AG04450 (cell line): ENCODE measurements at regions not wholly inside any gene's neighbourhood (a gene's known extent, or its start where the extent isn't known, plus 50 kb on each side); places are given as distances from the start of the nearest gene placed in this dataset.

Experiments
- CTCF ChIA-PET: fragments of 300-600, 350-600 bp; formaldehyde crosslinking; extraction: SDS; loops from one replicate; lab custom pipeline; 2022; ENCODE audit warnings: antibody characterized with exemption, inconsistent platforms; lab: Charles Lee
- POLR2A ChIA-PET: fragments of 350-600 bp; formaldehyde crosslinking; extraction: SDS; loops from one replicate; lab custom pipeline; 2021; ENCODE audit warnings: antibody characterized with exemption, inconsistent platforms; lab: Yijun Ruan, JAX
- DNase-seq: peaks from one replicate; pipeline ENCODE4 v3.0.0-alpha.2; 2011; ENCODE audit warnings: low read depth, low spot score
- H3K27ac ChIP-seq: one replicate; pipeline ENCODE4 v1.5.1; 2012; ENCODE audit warnings: low read depth, low read length, control low read depth
- H3K27me3 ChIP-seq: one replicate; pipeline ENCODE4 v1.6.0; 2012; ENCODE audit warnings: low read length; ENCODE audit not compliant: control insufficient read depth, insufficient read depth
- H3K4me3 ChIP-seq: 2 replicates; pipeline ENCODE4 v1.5.1; 2011; ENCODE audit warnings: mild to moderate bottlenecking, low read depth, low read length, control low read depth
- H3K9me3 ChIP-seq: 2 replicates; pipeline ENCODE4 v1.5.1; 2012; ENCODE audit warnings: low read length; ENCODE audit not compliant: control insufficient read depth, insufficient read depth
- CTCF ChIP-seq: IDR thresholded peaks from 2 replicates; pipeline ENCODE4 v1.5.1; 2011; ENCODE audit warnings: low read depth, low read length, control low read depth, inconsistent platforms

- TF ChIP-seq CTCF: no peak
- Histone ChIP-seq H3K4me3 (no peak overlapping the region), H3K27me3 (peaks cover 3% of the 10 kb centered on the region), H3K9me3 (no peaks in the 10 kb centered on the region), H3K27ac (no peak overlapping the region)
- ChIA-PET POLR2A (no interaction called here), CTCF (no interaction called here)
- no peak for DNase-seq
These were observed 155.9 kb upstream of the PJA1 start for GRCh38 chrX:69321006-69321655.

- no peak for DNase-seq
- no peak for TF ChIP-seq CTCF
- Histone ChIP-seq H3K27ac (no peak overlapping the region), H3K9me3 (no peaks in the 10 kb centered on the region), H3K27me3 (peaks cover 3% of the 10 kb centered on the region), H3K4me3 (no peak overlapping the region)
- ChIA-PET POLR2A (no interaction called here), CTCF (no interaction called here)
These were observed 154.9 kb upstream of the PJA1 start for GRCh38 chrX:69320116-69320515.

- no peak overlapping the region for H3K4me3 ChIP-seq
These were observed 154.1 kb upstream of the PJA1 start for GRCh38 chrX:69319376-69319775.

GRCh38 chrX:69318651-69319340 lies 153.5 kb upstream of the PJA1 start:
- CTCF ChIA-PET: no interaction called here
- DNase-seq: no peak
- peaks cover 3% of the 10 kb centered on the region for H3K27me3 ChIP-seq
- POLR2A ChIA-PET: no interaction called here
- TF ChIP-seq CTCF: no peak
- H3K9me3 ChIP-seq: no peaks in the 10 kb centered on the region
- no peak overlapping the region for H3K27ac ChIP-seq
- no peak overlapping the region for H3K4me3 ChIP-seq

More at GRCh38 chrX:69319376-69319775, 154.1 kb upstream of the PJA1 start:
- POLR2A ChIA-PET: no interaction called here
- CTCF ChIA-PET: no interaction called here
- no peak for DNase-seq
- no peak for TF ChIP-seq CTCF
- peaks cover 3% of the 10 kb centered on the region for H3K27me3 ChIP-seq
- H3K9me3 ChIP-seq: no peaks in the 10 kb centered on the region
- H3K27ac ChIP-seq: no peak overlapping the region

- no peak overlapping the region for H3K4me3 ChIP-seq
- POLR2A ChIA-PET: no interaction called here
These were observed 152.5 kb upstream of the PJA1 start for GRCh38 chrX:69317721-69318120.

More at GRCh38 chrX:69317721-69318120, 152.5 kb upstream of the PJA1 start:
- Histone ChIP-seq H3K9me3 (no peaks in the 10 kb centered on the region), H3K27ac (no peak overlapping the region), H3K27me3 (peaks cover 5% of the 10 kb centered on the region)
- CTCF ChIA-PET: no interaction called here
- DNase-seq: no peak
- no peak for TF ChIP-seq CTCF
